HG03439 (cell line): ENCODE measurements at regions not wholly inside any gene's neighbourhood (a gene's known extent, or its start where the extent isn't known, plus 50 kb on each side); places are given as distances from the start of the nearest gene placed in this dataset.
A peak's percentile ranks its signal among the peaks of the same experiment; 100 is the strongest.
"Not testable (repeated sequence)": the region's sequence is repeated elsewhere in the genome, so short reads cannot be mapped to it uniquely, and the experiment has no call there.

Experiments
- ATAC-seq: cut with Tn5 transposase; IDR thresholded peaks from one replicate; pipeline ENCODE4 v1.9.1; 2021; ENCODE audit warnings: mild to moderate bottlenecking, moderate library complexity; ENCODE audit not compliant: unreplicated experiment

GRCh38 chr1:182262425-182262824 is 129.2 kb downstream of the GLUL start:
- no peak for ATAC-seq

GRCh38 chr1:182261655-182262054 is 129.9 kb downstream of the GLUL start:
- no peak for ATAC-seq

GRCh38 chr1:182260516-182260915 is 131.1 kb downstream of the GLUL start:
- no peak for ATAC-seq

DNA sequence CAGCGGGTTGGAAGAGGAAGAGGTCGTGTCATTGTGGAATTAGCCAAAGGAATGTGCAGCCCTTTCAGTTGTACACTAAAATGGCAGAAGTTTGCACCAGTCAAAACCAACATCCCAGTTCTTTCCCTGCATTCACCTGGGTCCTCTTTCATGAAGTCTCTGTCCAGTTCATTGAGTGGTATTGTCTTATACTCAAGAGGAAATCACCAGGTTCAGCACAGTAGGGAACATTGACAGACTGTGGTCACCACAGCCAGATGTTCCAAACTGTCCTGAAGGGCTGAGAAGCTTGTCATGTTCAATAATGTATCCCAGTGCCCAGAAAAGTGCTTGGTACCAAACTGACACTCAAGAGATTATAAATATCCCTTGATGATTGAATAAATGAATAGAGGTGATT is 131.6 kb downstream of the GLUL start:
- no peak for ATAC-seq

GRCh38 chr1:182259229-182259872 is 132.2 kb downstream of the GLUL start:
- peak; percentile 56 for ATAC-seq

- ATAC-seq, result no peak
Measured at GRCh38 chr1:182257369-182258063, 134.1 kb downstream of the GLUL start.

DNA sequence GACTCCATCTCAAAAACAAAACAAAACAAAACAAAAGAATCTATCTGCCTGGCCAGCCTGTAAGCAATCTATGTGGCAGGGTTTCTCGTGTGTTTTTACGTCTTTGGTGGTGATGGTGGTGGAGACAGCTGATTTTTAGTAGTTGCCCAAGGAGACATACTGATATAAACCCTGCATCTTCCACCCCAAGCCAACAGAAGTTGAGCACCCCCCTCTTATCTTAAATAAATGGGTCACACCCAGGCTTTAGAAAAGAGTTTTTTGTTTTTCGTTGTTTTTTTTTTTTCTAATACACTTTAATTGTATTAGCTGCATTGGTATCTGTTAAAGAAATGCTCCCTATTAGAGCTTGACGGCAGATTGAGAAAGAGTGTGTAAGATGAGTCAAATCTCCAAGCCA is 134.7 kb downstream of the GLUL start:
- no peak for ATAC-seq

GRCh38 chr1:182255494-182255893 is 136.1 kb downstream of the GLUL start:
- ATAC-seq, result no peak

GRCh38 chr1:182253319-182253860 is 138.2 kb downstream of the GLUL start:
- ATAC-seq, result no peak

- no peak for ATAC-seq
Measured at GRCh38 chr1:182251561-182251960, 140.0 kb downstream of the GLUL start.

DNA sequence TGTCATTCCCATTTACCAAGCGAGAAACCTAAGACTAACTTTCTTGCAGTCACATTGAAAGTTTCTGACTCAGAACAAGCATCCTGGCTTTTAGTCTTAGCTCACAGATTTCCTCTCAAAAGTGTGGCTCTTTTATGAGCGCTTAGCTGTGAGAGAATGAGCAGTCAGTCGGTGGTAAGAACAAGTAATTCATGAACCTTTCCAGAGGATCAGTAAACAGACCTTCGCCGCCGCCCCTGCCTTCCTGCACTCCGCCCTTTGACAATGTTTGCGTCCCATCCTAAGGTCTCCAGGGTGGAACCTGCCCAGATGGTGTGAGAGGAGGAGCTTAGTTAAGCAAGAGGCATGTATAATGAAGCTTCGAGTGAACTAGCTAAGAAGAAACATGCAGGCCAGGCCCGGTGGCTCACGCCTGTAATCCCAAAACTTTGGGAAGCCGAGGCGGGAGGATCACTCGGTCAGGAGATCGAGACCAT is 142.4 kb downstream of the GLUL start:
- peak; percentile 65 for ATAC-seq

DNA sequence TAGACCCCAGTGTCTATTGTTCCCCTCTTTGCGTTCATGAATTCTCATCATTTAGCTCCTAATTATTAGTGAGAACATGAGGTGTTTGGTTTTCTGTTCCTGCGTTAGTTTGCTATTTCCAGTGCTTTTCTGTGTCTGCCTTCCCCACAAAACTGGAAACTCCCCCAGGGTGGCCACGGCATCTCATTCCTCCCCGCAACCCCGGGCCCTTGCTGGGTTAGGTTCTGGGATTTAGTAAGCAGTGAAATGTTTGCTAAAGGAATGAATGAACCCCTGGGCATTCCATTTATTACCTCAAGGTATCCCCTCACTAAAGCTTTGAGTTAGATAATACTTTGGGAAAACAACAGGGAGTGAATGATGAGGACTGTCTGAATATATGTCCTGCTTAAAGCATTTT is 142.9 kb downstream of the GLUL start:
- ATAC-seq, result peak; percentile 34

DNA sequence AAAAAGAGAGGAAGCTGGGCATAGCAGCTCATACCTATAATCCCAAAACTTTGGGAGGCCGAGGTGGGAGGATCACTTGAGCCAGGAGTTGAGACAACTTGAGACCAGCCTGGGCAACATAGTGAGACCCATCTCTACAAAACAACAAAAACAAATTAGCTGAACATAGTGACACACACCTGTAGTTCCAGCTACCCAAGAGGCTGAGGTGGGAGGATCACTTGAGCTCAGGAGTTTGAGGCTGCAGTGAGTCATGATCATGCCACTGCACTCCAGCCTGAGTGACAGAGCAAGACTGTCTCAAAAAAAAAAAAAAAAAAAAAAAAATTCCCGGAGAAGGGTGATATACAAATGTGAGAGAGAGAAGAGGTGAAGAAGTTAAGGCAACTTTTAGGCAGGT is 143.8 kb downstream of the GLUL start:
- ATAC-seq, result not testable (repeated sequence)

GRCh38 chr1:182246783-182247182 is 144.8 kb downstream of the GLUL start:
- ATAC-seq, result no peak

- ATAC-seq, result no peak
Measured at GRCh38 chr1:182245040-182245439, 146.6 kb downstream of the GLUL start.

DNA sequence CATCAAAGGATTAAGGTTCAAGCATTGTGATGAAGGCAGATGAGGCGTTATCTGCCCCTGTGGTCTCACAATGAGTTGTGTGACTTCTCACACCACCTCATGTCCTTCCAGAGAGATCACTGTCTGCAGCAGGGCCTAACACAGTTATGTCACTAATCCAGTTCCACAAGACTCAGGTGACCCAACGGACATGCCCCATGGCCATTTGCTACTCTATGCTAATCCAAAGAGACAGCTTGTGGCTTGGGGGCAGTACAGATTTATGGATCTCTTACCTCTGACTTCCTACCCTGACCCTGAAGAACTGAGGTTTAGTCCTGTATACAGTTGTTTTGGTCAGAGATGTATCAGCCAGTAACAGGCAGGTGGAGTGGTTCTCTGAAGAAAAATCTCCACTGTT is 147.1 kb downstream of the GLUL start:
- no peak for ATAC-seq

DNA sequence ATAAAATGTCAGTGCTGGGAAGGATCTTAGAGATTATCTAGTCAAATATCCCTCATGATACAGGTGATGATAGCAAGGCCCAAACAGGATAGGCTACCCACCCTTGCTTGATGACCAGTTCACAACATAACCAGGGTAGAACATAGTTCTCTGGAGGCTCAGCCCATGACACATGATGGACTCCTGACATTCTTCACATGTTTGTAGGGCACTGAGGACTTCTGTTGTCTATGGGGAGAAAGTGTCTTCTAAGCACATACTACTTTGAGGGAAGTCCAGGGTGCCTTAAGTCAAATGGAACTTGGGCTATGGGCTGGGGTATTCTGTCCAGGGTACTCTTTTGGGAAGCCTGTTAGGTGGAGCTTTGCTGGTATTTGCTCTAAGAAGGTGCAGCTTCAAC is 148.9 kb downstream of the GLUL start:
- ATAC-seq, result no peak

DNA sequence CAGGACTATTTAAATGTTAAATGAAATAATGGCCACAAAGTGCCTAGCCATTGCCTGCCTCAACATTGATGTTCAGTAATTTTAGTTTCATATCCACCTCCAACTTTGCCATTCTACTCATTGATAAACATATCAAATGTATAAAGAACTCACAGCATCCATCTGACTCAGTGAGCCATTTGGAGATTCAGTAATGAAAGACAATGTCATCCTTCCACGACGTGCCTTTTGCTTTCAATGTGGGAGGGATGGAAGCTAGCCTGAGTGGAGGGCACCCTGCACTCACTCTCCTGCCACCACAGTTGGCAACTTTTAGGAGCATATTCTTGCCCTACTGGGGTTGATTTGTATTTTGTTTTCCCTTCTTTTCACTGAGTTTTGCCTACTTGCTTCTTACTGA is 151.5 kb downstream of the GLUL start:
- ATAC-seq, result no peak

GRCh38 chr1:182238421-182238820 is 153.2 kb downstream of the GLUL start:
- ATAC-seq, result no peak

DNA sequence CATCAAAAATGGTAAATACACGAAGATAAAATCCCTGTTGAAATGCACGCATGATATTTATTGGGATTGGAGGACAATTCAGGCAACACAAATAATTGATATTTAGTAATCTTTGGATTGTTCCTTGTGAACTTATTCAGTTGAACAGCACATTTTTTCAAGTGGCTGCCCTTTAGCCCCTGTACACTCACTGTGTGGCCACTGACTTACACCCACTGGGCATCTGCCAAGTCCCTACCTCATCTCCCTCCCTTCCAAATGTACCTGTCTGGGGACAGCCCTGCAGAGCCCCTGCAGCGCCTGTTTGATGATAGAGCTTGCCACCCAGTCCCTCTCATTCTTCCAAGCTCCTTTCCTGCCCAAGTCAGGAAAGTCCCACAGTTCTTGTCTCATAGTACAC is 154.3 kb downstream of the GLUL start:
- no peak for ATAC-seq

- ATAC-seq, result no peak
Measured at GRCh38 chr1:182236651-182237077, 154.9 kb downstream of the GLUL start.

- ATAC-seq, result no peak
Measured at GRCh38 chr1:182235952-182236650, 155.5 kb downstream of the GLUL start.
